Skeletal muscle satellite cell (primary cell): ENCODE measurements at regions not wholly inside any gene's neighbourhood (a gene's known extent, or its start where the extent isn't known, plus 50 kb on each side); places are given as distances from the start of the nearest gene placed in this dataset.
"Not testable (repeated sequence)": the region's sequence is repeated elsewhere in the genome, so short reads cannot be mapped to it uniquely, and the experiment has no call there.

Experiments
- H3K27me3 ChIP-seq: 2 replicates; pipeline ENCODE4 v1.7.0; 2013; ENCODE audit warnings: low read length; ENCODE audit not compliant: control insufficient read depth, insufficient read depth
- H3K36me3 ChIP-seq: 2 replicates; pipeline ENCODE4 v1.7.0; 2013; ENCODE audit warnings: mild to moderate bottlenecking, control low read depth, low read length; ENCODE audit not compliant: insufficient read depth
- H3K4me1 ChIP-seq: 2 replicates; pipeline ENCODE4 v1.7.0; 2013; ENCODE audit warnings: low read length; ENCODE audit not compliant: control insufficient read depth, insufficient read depth
- H3K4me2 ChIP-seq: 2 replicates; pipeline ENCODE4 v1.7.0; 2013; ENCODE audit warnings: mild to moderate bottlenecking, low read length
- H3K4me3 ChIP-seq: 2 replicates; pipeline ENCODE4 v1.7.0; 2013; ENCODE audit warnings: low read length
- H3K9ac ChIP-seq: 2 replicates; pipeline ENCODE4 v1.7.0; 2013; ENCODE audit warnings: mild to moderate bottlenecking, low read depth, low read length, moderate library complexity
- H3K9me3 ChIP-seq: replicated peaks from 2 replicates; pipeline ENCODE4 v1.7.0; 2013; ENCODE audit warnings: mild to moderate bottlenecking, control low read depth, low read length

- H3K4me2 ChIP-seq: no peak overlapping the region
- H3K9me3 ChIP-seq: no peaks in the 10 kb centered on the region
- no peaks in the 10 kb centered on the region for H3K36me3 ChIP-seq
- no peak overlapping the region for H3K4me3 ChIP-seq
- no peak overlapping the region for H3K9ac ChIP-seq
- H3K4me1 ChIP-seq: no peaks in the 10 kb centered on the region
- no peaks in the 10 kb centered on the region for H3K27me3 ChIP-seq
Observed at GRCh38 chr2:190150413-190150812, 87.9 kb upstream of the MSTN start.

- Histone ChIP-seq H3K9ac (no peak overlapping the region), H3K4me2 (no peak overlapping the region), H3K4me3 (no peak overlapping the region), H3K9me3 (no peaks in the 10 kb centered on the region), H3K27me3 (no peaks in the 10 kb centered on the region), H3K4me1 (no peaks in the 10 kb centered on the region), H3K36me3 (no peaks in the 10 kb centered on the region)
Observed at GRCh38 chr2:190149908-190150307, 87.4 kb upstream of the MSTN start.

GRCh38 chr2:190149200-190149599 is 86.7 kb upstream of the MSTN start:
- Histone ChIP-seq H3K9me3 (no peaks in the 10 kb centered on the region), H3K4me3 (no peak overlapping the region), H3K9ac (no peak overlapping the region), H3K4me2 (no peak overlapping the region), H3K36me3 (no peaks in the 10 kb centered on the region), H3K4me1 (no peaks in the 10 kb centered on the region), H3K27me3 (no peaks in the 10 kb centered on the region)

GRCh38 chr2:190146109-190146508 is 83.6 kb upstream of the MSTN start:
- H3K4me2 ChIP-seq, H3K36me3 ChIP-seq, H3K9me3 ChIP-seq, H3K4me3 ChIP-seq, H3K4me1 ChIP-seq, H3K27me3 ChIP-seq, H3K9ac ChIP-seq: not testable (repeated sequence)

- H3K4me3 ChIP-seq, H3K4me2 ChIP-seq, H3K4me1 ChIP-seq, H3K36me3 ChIP-seq, H3K9ac ChIP-seq, H3K27me3 ChIP-seq, H3K9me3 ChIP-seq: not testable (repeated sequence)
Observed at GRCh38 chr2:190140474-190140873, 77.9 kb upstream of the MSTN start.

GRCh38 chr2:190139371-190139770 is 76.8 kb upstream of the MSTN start:
- Histone ChIP-seq H3K4me3 (no peak overlapping the region), H3K27me3 (no peaks in the 10 kb centered on the region), H3K4me1 (no peaks in the 10 kb centered on the region), H3K9ac (no peak overlapping the region), H3K9me3 (no peaks in the 10 kb centered on the region), H3K36me3 (no peaks in the 10 kb centered on the region), H3K4me2 (no peak overlapping the region)

GRCh38 chr2:190138032-190138431 is 75.5 kb upstream of the MSTN start:
- H3K9me3 ChIP-seq: no peaks in the 10 kb centered on the region
- no peak overlapping the region for H3K4me3 ChIP-seq
- no peaks in the 10 kb centered on the region for H3K27me3 ChIP-seq
- no peaks in the 10 kb centered on the region for H3K4me1 ChIP-seq
- H3K4me2 ChIP-seq: no peak overlapping the region
- H3K9ac ChIP-seq: no peak overlapping the region
- no peaks in the 10 kb centered on the region for H3K36me3 ChIP-seq

GRCh38 chr2:190137561-190137960 is 75.0 kb upstream of the MSTN start:
- no peak overlapping the region for H3K4me3 ChIP-seq
- no peaks in the 10 kb centered on the region for H3K36me3 ChIP-seq
- H3K4me1 ChIP-seq: no peaks in the 10 kb centered on the region
- H3K27me3 ChIP-seq: no peaks in the 10 kb centered on the region
- H3K4me2 ChIP-seq: no peak overlapping the region
- no peak overlapping the region for H3K9ac ChIP-seq
- no peaks in the 10 kb centered on the region for H3K9me3 ChIP-seq

GRCh38 chr2:190136825-190137224 is 74.3 kb upstream of the MSTN start:
- H3K27me3 ChIP-seq: no peaks in the 10 kb centered on the region
- no peak overlapping the region for H3K4me2 ChIP-seq
- H3K4me3 ChIP-seq: no peak overlapping the region
- no peak overlapping the region for H3K9ac ChIP-seq
- no peaks in the 10 kb centered on the region for H3K9me3 ChIP-seq
- H3K36me3 ChIP-seq: no peaks in the 10 kb centered on the region
- H3K4me1 ChIP-seq: no peaks in the 10 kb centered on the region

GRCh38 chr2:190136259-190136658 is 73.7 kb upstream of the MSTN start:
- no peak overlapping the region for H3K4me2 ChIP-seq
- no peak overlapping the region for H3K4me3 ChIP-seq
- H3K4me1 ChIP-seq: no peaks in the 10 kb centered on the region
- H3K27me3 ChIP-seq: no peaks in the 10 kb centered on the region
- H3K36me3 ChIP-seq: no peaks in the 10 kb centered on the region
- H3K9me3 ChIP-seq: no peaks in the 10 kb centered on the region
- no peak overlapping the region for H3K9ac ChIP-seq

- Histone ChIP-seq H3K9me3 (no peaks in the 10 kb centered on the region), H3K27me3 (no peaks in the 10 kb centered on the region), H3K36me3 (no peaks in the 10 kb centered on the region), H3K4me1 (no peaks in the 10 kb centered on the region), H3K4me3 (no peak overlapping the region), H3K4me2 (no peak overlapping the region), H3K9ac (no peak overlapping the region)
Observed at GRCh38 chr2:190129421-190130199, 67.1 kb upstream of the MSTN start.

- no peaks in the 10 kb centered on the region for H3K4me1 ChIP-seq
- no peaks in the 10 kb centered on the region for H3K27me3 ChIP-seq
- H3K4me3 ChIP-seq: no peak overlapping the region
- H3K9ac ChIP-seq: no peak overlapping the region
- no peaks in the 10 kb centered on the region for H3K36me3 ChIP-seq
- H3K9me3 ChIP-seq: no peaks in the 10 kb centered on the region
- H3K4me2 ChIP-seq: no peak overlapping the region
Observed at GRCh38 chr2:190127651-190128050, 65.1 kb upstream of the MSTN start.
